HUDEP-2 (cell line): ENCODE measurements at regions not wholly inside any gene's neighbourhood (a gene's known extent, or its start where the extent isn't known, plus 50 kb on each side); places are given as distances from the start of the nearest gene placed in this dataset.
A peak's percentile ranks its signal among the peaks of the same experiment; 100 is the strongest.

ENCODE experiments used
- DNase-seq, 76 experiments: peaks; one replicate each; lab custom pipeline; 2025; ENCODE audit not compliant: unreplicated experiment in 76 of 76; lab: John Stamatoyannopoulos, UW

GRCh38 chr12:125469683-125470082, 404.4 kb downstream of the AACS start:
- no peak for DNase-seq

- no peak for DNase-seq
Observed at GRCh38 chr12:125470838-125471783, 405.9 kb downstream of the AACS start.

- DNase-seq = no peak
Observed at GRCh38 chr12:125473501-125473900, 408.3 kb downstream of the AACS start.

- no peak for DNase-seq
Observed at GRCh38 chr12:125487336-125487735, 422.1 kb downstream of the AACS start.

- no peak for DNase-seq
Observed at GRCh38 chr12:125491553-125491952, 426.3 kb downstream of the AACS start.

GRCh38 chr12:125492354-125493270, 427.4 kb downstream of the AACS start:
- DNase-seq = no peak

GRCh38 chr12:125493704-125494308, 428.6 kb downstream of the AACS start:
- no peak for DNase-seq

- DNase-seq = no peak
Observed at GRCh38 chr12:125503128-125503527, 437.9 kb downstream of the AACS start.

GRCh38 chr12:125509195-125509594, 444.0 kb downstream of the AACS start:
- DNase-seq = no peak

GRCh38 chr12:125512541-125513298, 447.5 kb downstream of the AACS start:
- DNase-seq = no peak

GRCh38 chr12:125515887-125516286, 450.7 kb downstream of the AACS start:
- no peak for DNase-seq

- DNase-seq = peak in 1 of 76 experiments; percentile 6
Observed at GRCh38 chr12:125518074-125518473, 452.8 kb downstream of the AACS start.

- DNase-seq = no peak
Observed at GRCh38 chr12:125519026-125519651, 453.9 kb downstream of the AACS start.

GRCh38 chr12:125525879-125526278, 460.6 kb downstream of the AACS start:
- no peak for DNase-seq

GRCh38 chr12:125528281-125528680, 463.0 kb downstream of the AACS start:
- DNase-seq = no peak

GRCh38 chr12:125530201-125530600, 465.0 kb downstream of the AACS start:
- no peak for DNase-seq

GRCh38 chr12:125530876-125531275, 465.6 kb downstream of the AACS start:
- DNase-seq = no peak

- DNase-seq = no peak
Observed at GRCh38 chr12:125531574-125531973, 466.3 kb downstream of the AACS start.

- peak in 22 of 76 experiments; percentile 1 to 32 (median 10) for DNase-seq
Observed at GRCh38 chr12:125533434-125534029, 468.3 kb downstream of the AACS start.
